ENCODE measurements at regions not wholly inside any gene's neighbourhood (a gene's known extent, or its start where the extent isn't known, plus 50 kb on each side); places are given as distances from the start of the nearest gene placed in this dataset.

DNA sequence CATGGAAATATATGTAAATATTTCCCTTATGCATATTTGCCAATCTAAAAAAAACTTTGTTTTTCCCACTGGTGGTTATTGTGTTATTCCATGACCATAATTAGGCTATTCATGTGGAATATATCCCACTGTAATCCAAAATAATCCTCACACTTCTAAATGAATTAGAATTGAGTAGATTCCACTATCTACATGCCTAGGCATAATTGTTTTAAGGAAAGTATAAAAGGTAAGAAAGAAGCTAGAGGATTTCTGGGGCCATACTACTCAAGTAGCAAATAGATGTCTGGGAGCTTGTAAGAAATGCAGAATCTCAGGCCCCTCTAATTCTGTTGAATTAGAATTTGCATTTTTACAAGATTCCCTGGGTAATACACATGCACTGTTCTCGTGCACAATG, 83.5 kb upstream of the RRP15 start:
- Mint-ChIP-seq H3K4me1 (no peaks in the 10 kb centered on the region), H3K27me3 (no peaks in the 10 kb centered on the region), H3K36me3 (ENCODE audit: low read depth) (no peaks in the 10 kb centered on the region), H3K4me3 (no peak overlapping the region), H3K9me3 (no peaks in the 10 kb centered on the region), H3K27ac (no peak overlapping the region)
- intact Hi-C loops (cut with micrococcal nuclease), result no loop called here
- no peak for DNase-seq

DNA sequence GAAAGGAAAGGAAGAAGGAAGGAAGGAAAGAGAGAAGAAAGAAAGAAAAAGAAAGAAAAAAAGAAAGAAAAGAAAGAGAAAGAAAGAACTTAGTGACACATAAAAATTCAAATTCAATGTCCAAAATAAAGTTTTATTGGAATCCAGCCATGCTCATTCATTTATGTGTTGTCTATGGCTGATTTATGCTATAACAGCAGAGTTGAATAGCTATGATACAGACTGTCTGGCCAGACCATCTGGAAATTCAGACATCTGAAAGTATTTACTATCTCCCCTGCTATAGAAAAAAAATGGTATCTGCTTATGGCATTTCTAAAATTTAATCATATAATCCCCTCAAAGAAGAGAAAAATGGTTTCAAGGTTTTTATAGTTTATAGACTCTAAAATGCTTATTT, 79.4 kb upstream of the RRP15 start:
- H3K4me1 Mint-ChIP-seq, result no peaks in the 10 kb centered on the region

DNA sequence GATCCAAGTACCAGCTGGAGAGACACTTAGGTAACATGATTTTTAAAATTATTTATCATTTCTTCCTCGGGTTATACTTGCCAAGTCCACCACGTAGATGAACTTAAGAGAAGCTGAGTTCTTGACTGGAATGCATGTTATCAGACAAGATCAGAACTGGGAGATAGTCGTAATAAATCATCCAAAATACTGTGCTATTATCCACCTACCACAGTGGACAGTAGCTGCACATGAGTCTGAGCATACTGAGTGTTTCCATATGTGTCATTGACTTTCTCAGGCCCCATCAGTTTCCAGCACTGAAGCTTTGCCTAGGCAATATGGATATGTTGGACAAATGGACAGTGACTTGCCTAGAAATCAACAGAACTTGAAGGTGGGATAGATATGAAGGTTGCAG, 77.9 kb upstream of the RRP15 start:
- H3K27ac Mint-ChIP-seq, result no peak overlapping the region
- intact Hi-C loops (cut with micrococcal nuclease), result no loop called here
- H3K27me3 Mint-ChIP-seq, result no peaks in the 10 kb centered on the region
- no peak for DNase-seq
- no peaks in the 10 kb centered on the region for H3K9me3 Mint-ChIP-seq
- H3K36me3 Mint-ChIP-seq (ENCODE audit: low read depth), result no peaks in the 10 kb centered on the region
- H3K4me3 Mint-ChIP-seq, result no peak overlapping the region
- H3K4me1 Mint-ChIP-seq, result no peaks in the 10 kb centered on the region

More for the DNA sequence above, 79.4 kb upstream of the RRP15 start:
- H3K36me3 Mint-ChIP-seq (ENCODE audit: low read depth), result no peaks in the 10 kb centered on the region
- no peak overlapping the region for H3K27ac Mint-ChIP-seq
- no peaks in the 10 kb centered on the region for H3K9me3 Mint-ChIP-seq
- intact Hi-C loops (cut with micrococcal nuclease), result no loop called here
- H3K4me3 Mint-ChIP-seq, result no peak overlapping the region
- DNase-seq, result no peak
- H3K27me3 Mint-ChIP-seq, result no peaks in the 10 kb centered on the region

DNA sequence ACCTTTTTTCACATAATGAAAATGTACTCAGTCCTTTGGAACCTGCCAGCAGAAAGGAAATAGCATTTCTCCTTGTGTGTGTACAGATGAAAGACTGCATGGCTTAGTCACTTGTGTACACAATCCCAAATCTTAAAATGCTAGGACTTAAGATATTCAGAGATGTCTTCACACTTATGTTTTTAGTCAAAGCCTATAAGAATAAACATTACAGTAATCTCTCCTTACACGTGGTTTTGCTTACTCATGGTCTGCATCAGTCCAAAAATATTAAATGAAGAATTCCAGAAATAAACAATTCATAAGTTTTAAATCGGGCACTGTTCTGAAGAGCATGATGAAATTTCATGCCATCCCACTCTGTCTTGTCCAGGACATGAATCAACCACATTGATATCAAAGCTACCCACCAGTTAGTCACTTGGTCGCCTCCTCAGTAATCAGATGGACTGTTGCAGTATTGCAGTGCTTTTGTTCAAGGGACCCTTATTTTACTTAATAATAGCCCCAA, 75.7 kb upstream of the RRP15 start:
- Mint-ChIP-seq H3K4me1 (no peaks in the 10 kb centered on the region), H3K27me3 (no peaks in the 10 kb centered on the region), H3K36me3 (ENCODE audit: low read depth) (no peaks in the 10 kb centered on the region), H3K4me3 (no peak overlapping the region), H3K27ac (no peak overlapping the region), H3K9me3 (no peaks in the 10 kb centered on the region)
- intact Hi-C loops (cut with micrococcal nuclease), result no loop called here
- DNase-seq, result no peak

DNA sequence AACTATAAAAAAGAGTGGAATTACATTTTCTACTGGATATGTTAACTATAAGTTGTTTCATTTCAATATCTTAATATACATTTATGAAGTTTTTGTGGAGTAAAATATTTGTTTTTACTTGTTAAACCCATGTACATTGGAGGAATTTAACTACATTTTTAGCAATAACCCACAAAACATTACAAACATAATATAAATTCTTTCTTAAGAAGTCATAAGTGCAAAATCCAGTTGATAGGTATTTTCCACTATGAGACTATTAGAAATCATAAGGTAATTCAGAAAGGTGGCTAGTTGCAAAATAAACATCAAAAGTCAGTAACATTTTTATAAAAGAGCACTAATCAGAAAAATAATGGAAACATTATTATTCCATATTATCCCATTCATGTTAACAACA, 73.9 kb upstream of the RRP15 start:
- intact Hi-C loops (cut with micrococcal nuclease), result no loop called here
- H3K36me3 Mint-ChIP-seq (ENCODE audit: low read depth), result no peaks in the 10 kb centered on the region

DNA sequence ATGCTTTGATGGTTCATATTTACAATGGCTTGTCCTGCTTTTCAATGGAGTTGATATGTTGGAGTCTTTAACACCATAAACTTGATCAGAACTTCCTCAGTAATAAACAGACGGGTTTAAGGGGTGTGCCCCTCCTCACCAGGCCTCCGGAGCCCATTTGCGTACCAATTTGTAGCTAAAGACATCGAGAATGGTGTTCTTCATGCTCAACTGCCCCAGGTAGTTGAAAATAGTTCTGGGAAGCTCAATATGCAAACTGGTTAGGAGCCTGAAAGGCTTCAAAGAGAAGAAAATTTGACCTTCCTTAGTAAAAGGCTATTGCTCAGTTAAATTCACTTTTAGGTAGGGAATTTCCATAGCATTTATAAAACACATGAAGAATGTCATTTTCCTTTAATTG, 68.1 kb upstream of the RRP15 start:
- DNase-seq, result no peak
- intact Hi-C loops (cut with micrococcal nuclease), result no loop called here
- H3K27ac Mint-ChIP-seq, result no peak overlapping the region
- no peaks in the 10 kb centered on the region for H3K36me3 Mint-ChIP-seq (ENCODE audit: low read depth)
- H3K4me1 Mint-ChIP-seq, result no peaks in the 10 kb centered on the region
- no peak overlapping the region for H3K4me3 Mint-ChIP-seq
- H3K9me3 Mint-ChIP-seq, result no peaks in the 10 kb centered on the region
- H3K27me3 Mint-ChIP-seq, result no peaks in the 10 kb centered on the region

More for the DNA sequence above, 73.9 kb upstream of the RRP15 start:
- H3K4me1 Mint-ChIP-seq, result no peaks in the 10 kb centered on the region
- no peak overlapping the region for H3K4me3 Mint-ChIP-seq
- H3K27ac Mint-ChIP-seq, result no peak overlapping the region
- H3K9me3 Mint-ChIP-seq, result no peaks in the 10 kb centered on the region
- no peaks in the 10 kb centered on the region for H3K27me3 Mint-ChIP-seq
- no peak for DNase-seq

DNA sequence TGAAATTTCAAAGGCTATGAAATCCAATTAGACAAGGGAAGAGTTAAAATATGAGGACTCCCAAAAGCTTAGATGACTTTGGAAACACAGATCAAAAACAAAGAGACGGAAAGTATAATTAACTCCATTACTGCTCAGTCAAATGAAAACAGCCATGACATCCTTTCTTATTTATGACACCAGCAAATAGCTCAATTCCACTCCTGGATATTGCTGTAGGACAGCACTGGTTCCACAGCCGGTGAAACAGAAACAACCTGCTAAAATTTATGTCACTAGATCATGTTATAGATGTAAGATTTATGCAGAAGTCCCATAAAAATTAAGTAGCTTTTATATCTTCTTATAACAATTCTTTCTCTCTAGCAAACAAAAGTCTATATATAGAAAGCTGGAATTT, 65.6 kb upstream of the RRP15 start:
- Mint-ChIP-seq H3K36me3 (ENCODE audit: low read depth) (no peaks in the 10 kb centered on the region), H3K4me3 (no peak overlapping the region), H3K9me3 (no peaks in the 10 kb centered on the region), H3K27me3 (no peaks in the 10 kb centered on the region), H3K27ac (no peak overlapping the region), H3K4me1 (no peaks in the 10 kb centered on the region)
- DNase-seq, result no peak
- intact Hi-C loops (cut with micrococcal nuclease), result no loop called here

DNA sequence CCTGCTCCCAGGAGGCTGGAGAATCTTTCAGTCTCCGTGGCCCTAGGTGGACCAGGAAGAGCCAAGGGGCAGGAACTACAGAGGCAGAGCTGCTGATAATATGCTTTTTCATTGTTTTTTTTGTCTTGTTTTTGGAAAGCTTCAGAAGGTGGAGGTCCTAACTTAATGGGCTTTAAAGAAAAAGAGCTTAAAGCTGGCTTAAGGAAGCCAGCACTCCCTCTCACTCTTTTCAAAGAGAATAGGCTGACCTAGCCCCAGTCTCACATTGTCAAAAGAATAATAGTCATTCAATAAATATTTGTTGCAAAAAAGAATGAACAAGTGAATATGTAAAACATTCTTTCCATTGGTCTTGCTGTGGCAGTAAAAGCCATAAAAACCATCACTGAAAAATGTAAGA, 61.0 kb upstream of the RRP15 start:
- intact Hi-C loops (cut with micrococcal nuclease), result no loop called here
- Mint-ChIP-seq H3K27ac (no peak overlapping the region), H3K4me3 (no peak overlapping the region), H3K4me1 (no peaks in the 10 kb centered on the region), H3K27me3 (no peaks in the 10 kb centered on the region), H3K9me3 (no peaks in the 10 kb centered on the region), H3K36me3 (ENCODE audit: low read depth) (no peaks in the 10 kb centered on the region)
- DNase-seq, result no peak

DNA sequence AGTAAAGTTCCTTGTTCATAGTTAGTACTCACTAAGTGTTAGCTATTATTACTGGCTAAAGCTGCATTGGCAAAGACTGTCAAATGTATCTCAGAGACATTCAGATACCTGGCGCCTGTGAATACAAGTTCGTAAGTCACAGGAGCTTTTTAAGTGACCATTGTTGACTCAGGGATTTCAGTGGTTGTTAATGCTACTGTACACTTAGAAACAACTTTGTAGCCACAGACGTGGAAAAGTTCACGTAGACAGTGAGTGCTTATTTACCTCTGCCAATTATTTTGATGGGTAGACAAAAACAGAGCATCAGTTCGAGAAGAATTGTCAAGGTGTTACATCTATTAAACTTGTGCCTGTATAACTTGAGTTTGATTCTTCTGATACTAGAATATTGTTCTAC, 59.1 kb upstream of the RRP15 start:
- Mint-ChIP-seq H3K36me3 (ENCODE audit: low read depth) (no peaks in the 10 kb centered on the region), H3K27me3 (no peaks in the 10 kb centered on the region), H3K4me3 (no peak overlapping the region), H3K4me1 (no peaks in the 10 kb centered on the region), H3K9me3 (no peaks in the 10 kb centered on the region), H3K27ac (no peak overlapping the region)
- DNase-seq, result no peak
- intact Hi-C loops (cut with micrococcal nuclease), result no loop called here
